RWPE2 (cell line): ENCODE measurements at regions not wholly inside any gene's neighbourhood (a gene's known extent, or its start where the extent isn't known, plus 50 kb on each side); places are given as distances from the start of the nearest gene placed in this dataset.

Experiments
- ATAC-seq: fragments of 200-7000 bp; cut with Tn5 transposase; 3 replicates; pipeline ENCODE4 v1.9.1; 2021; ENCODE audit warnings: low read depth
- DNase-seq: peaks from one replicate; pipeline ENCODE4 v3.0.0-alpha.2; 2020; ENCODE audit warnings: low spot score
- H3K27ac ChIP-seq: fragments of 450-650 bp; 2 replicates; pipeline ENCODE4 v1.5.1; 2017; ENCODE audit warnings: mild to moderate bottlenecking; ENCODE audit not compliant: poor library complexity, severe bottlenecking
- H3K27me3 ChIP-seq: fragments of 250-450 bp; sonication (Bioruptor Pico); 2 replicates; pipeline ENCODE4 v1.5.1; 2021; ENCODE audit warnings: mild to moderate bottlenecking, moderate library complexity; ENCODE audit not compliant: insufficient read depth, poor library complexity, severe bottlenecking
- H3K36me3 ChIP-seq: fragments of 250-450 bp; sonication (Bioruptor Pico); 2 replicates; pipeline ENCODE4 v1.5.1; 2020; ENCODE audit warnings: low read depth, mild to moderate bottlenecking, moderate library complexity
- H3K4me1 ChIP-seq: fragments of 250-450 bp; sonication (Bioruptor Pico); 2 replicates; pipeline ENCODE4 v1.5.1; 2021; ENCODE audit warnings: mild to moderate bottlenecking, moderate library complexity; ENCODE audit not compliant: insufficient read depth, poor library complexity, severe bottlenecking
- H3K4me3 ChIP-seq: fragments of 250-450 bp; sonication (Bioruptor Pico); 2 replicates; pipeline ENCODE4 v1.5.1; 2021; ENCODE audit warnings: mild to moderate bottlenecking, moderate library complexity; ENCODE audit not compliant: severe bottlenecking
- H3K9me3 ChIP-seq: fragments of 250-450 bp; sonication (Bioruptor Pico); 2 replicates; pipeline ENCODE4 v1.5.1; 2021; ENCODE audit warnings: mild to moderate bottlenecking, moderate library complexity; ENCODE audit not compliant: severe bottlenecking
- CTCF ChIP-seq: fragments of 450-650 bp; IDR thresholded peaks from one replicate; pipeline ENCODE4 v1.5.1; 2017; ENCODE audit warnings: mild to moderate bottlenecking, moderate library complexity; ENCODE audit not compliant: poor library complexity, severe bottlenecking

GRCh38 chr10:6346631-6347030, 143.9 kb downstream of the PFKFB3 start:
- Histone ChIP-seq H3K36me3 (no peaks in the 10 kb centered on the region), H3K27ac (no peak overlapping the region), H3K4me3 (no peak overlapping the region), H3K27me3 (no peaks in the 10 kb centered on the region), H3K9me3 (no peaks in the 10 kb centered on the region), H3K4me1 (no peaks in the 10 kb centered on the region)
- ATAC-seq, result no peak
- TF ChIP-seq CTCF, result no peak
- no peak for DNase-seq

- ATAC-seq, result no peak
- Histone ChIP-seq H3K9me3 (no peaks in the 10 kb centered on the region), H3K4me1 (no peaks in the 10 kb centered on the region), H3K27me3 (no peaks in the 10 kb centered on the region), H3K36me3 (no peaks in the 10 kb centered on the region), H3K27ac (no peak overlapping the region), H3K4me3 (no peak overlapping the region)
- no peak for TF ChIP-seq CTCF
- no peak for DNase-seq
Measured at GRCh38 chr10:6347391-6347951, 144.7 kb downstream of the PFKFB3 start.

- H3K36me3 ChIP-seq, result no peaks in the 10 kb centered on the region
- no peak for TF ChIP-seq CTCF
- DNase-seq, result no peak
- no peak for ATAC-seq
- H3K4me3 ChIP-seq, result no peak overlapping the region
- H3K27me3 ChIP-seq, result no peaks in the 10 kb centered on the region
- H3K27ac ChIP-seq, result no peak overlapping the region
- H3K4me1 ChIP-seq, result no peaks in the 10 kb centered on the region
- H3K9me3 ChIP-seq, result no peaks in the 10 kb centered on the region
Measured at GRCh38 chr10:6348096-6348874, 145.6 kb downstream of the PFKFB3 start.

- ATAC-seq (no peak), DNase-seq (no peak)
- Histone ChIP-seq H3K4me1 (no peaks in the 10 kb centered on the region), H3K27me3 (no peaks in the 10 kb centered on the region), H3K4me3 (no peak overlapping the region), H3K36me3 (no peaks in the 10 kb centered on the region), H3K9me3 (no peaks in the 10 kb centered on the region), H3K27ac (no peak overlapping the region)
- TF ChIP-seq CTCF, result no peak
Measured at GRCh38 chr10:6349846-6350535, 147.3 kb downstream of the PFKFB3 start.
